ENCODE measurements at regions not wholly inside any gene's neighbourhood (a gene's known extent, or its start where the extent isn't known, plus 50 kb on each side); places are given as distances from the start of the nearest gene placed in this dataset.

- ChIA-PET POLR2A (no interaction called here), CTCF (interaction anchor here (0.6 to 12.3 kb wide), 46 partner anchors 9 to 506 kb away, joined by 3 to 166 read pairs (median 4); partner anchors contain the start of genes LANCL2 and VOPP1)
- TF ChIP-seq, protein P1, sequence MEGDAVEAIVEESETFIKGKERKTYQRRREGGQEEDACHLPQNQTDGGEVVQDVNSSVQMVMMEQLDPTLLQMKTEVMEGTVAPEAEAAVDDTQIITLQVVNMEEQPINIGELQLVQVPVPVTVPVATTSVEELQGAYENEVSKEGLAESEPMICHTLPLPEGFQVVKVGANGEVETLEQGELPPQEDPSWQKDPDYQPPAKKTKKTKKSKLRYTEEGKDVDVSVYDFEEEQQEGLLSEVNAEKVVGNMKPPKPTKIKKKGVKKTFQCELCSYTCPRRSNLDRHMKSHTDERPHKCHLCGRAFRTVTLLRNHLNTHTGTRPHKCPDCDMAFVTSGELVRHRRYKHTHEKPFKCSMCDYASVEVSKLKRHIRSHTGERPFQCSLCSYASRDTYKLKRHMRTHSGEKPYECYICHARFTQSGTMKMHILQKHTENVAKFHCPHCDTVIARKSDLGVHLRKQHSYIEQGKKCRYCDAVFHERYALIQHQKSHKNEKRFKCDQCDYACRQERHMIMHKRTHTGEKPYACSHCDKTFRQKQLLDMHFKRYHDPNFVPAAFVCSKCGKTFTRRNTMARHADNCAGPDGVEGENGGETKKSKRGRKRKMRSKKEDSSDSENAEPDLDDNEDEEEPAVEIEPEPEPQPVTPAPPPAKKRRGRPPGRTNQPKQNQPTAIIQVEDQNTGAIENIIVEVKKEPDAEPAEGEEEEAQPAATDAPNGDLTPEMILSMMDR (IDR thresholded peaks at IDR 0.05): peak; percentile 95
- TF ChIP-seq, protein P2, sequence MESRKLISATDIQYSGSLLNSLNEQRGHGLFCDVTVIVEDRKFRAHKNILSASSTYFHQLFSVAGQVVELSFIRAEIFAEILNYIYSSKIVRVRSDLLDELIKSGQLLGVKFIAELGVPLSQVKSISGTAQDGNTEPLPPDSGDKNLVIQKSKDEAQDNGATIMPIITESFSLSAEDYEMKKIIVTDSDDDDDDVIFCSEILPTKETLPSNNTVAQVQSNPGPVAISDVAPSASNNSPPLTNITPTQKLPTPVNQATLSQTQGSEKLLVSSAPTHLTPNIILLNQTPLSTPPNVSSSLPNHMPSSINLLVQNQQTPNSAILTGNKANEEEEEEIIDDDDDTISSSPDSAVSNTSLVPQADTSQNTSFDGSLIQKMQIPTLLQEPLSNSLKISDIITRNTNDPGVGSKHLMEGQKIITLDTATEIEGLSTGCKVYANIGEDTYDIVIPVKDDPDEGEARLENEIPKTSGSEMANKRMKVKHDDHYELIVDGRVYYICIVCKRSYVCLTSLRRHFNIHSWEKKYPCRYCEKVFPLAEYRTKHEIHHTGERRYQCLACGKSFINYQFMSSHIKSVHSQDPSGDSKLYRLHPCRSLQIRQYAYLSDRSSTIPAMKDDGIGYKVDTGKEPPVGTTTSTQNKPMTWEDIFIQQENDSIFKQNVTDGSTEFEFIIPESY (IDR thresholded peaks at IDR 0.05; ENCODE audit: borderline replicate concordance, low read depth): no peak
- no peak for TF ChIP-seq MAX (IDR thresholded peaks at IDR 0.05; ENCODE audit: low read depth)
- TF ChIP-seq TEAD4 (IDR thresholded peaks at IDR 0.05; ENCODE audit: borderline replicate concordance, insufficient read depth): no peak
- TF ChIP-seq FOXM1 (IDR thresholded peaks at IDR 0.05; ENCODE audit: low read depth): no peak
- TF ChIP-seq SMC3 (IDR thresholded peaks at IDR 0.05; ENCODE audit: low read depth, low read length): peak; percentile 93
- TF ChIP-seq, protein P3, sequence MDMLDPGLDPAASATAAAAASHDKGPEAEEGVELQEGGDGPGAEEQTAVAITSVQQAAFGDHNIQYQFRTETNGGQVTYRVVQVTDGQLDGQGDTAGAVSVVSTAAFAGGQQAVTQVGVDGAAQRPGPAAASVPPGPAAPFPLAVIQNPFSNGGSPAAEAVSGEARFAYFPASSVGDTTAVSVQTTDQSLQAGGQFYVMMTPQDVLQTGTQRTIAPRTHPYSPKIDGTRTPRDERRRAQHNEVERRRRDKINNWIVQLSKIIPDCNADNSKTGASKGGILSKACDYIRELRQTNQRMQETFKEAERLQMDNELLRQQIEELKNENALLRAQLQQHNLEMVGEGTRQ (IDR thresholded peaks at IDR 0.05; ENCODE audit: borderline replicate concordance, low read depth, low read length): no peak
- TF ChIP-seq RAD21 (IDR thresholded peaks at IDR 0.05; ENCODE audit: low read length): peak; percentile 98
- peak; percentile 54 for TF ChIP-seq CHD2 (IDR thresholded peaks at IDR 0.05; ENCODE audit: low read length, partially characterized antibody)
- TF ChIP-seq TCF12 (IDR thresholded peaks at IDR 0.05): no peak
- TF ChIP-seq EP300 (IDR thresholded peaks at IDR 0.05; ENCODE audit: borderline replicate concordance in 1 of 2, low read depth in 1 of 2, low read length in 1 of 2): no peak
- TF ChIP-seq MEF2A (IDR thresholded peaks at IDR 0.05; ENCODE audit: borderline replicate concordance, low read depth): no peak
- no peaks in the 10 kb centered on the region for H3K79me2 ChIP-seq (ENCODE audit: insufficient read depth)
- peak overlapping the region; percentile 57; the same call in 1 of the 2 replicates for H2AFZ ChIP-seq (ENCODE audit: low read depth)
- no peak overlapping the region for H3K27ac ChIP-seq (ENCODE audit: low read depth in 2 of 2, low read length in 1 of 2)
- H3K4me3 ChIP-seq (ENCODE audit: low read depth in 2 of 2, low read length in 1 of 2): no peak overlapping the region
- no peak overlapping the region for H3K4me2 ChIP-seq
- peak; percentile 81 for DNase-seq
- no peaks in the 10 kb centered on the region for H4K20me1 ChIP-seq (ENCODE audit: insufficient read depth)
- no peaks in the 10 kb centered on the region for H3K27me3 ChIP-seq (ENCODE audit: insufficient read depth)
- H3K9me2 ChIP-seq: no peaks in the 10 kb centered on the region
- WGBS (ENCODE audit: low lambda C conversion rate): 18% methylated on average over 3 of the region's 3 CpGs
- H3F3A ChIP-seq (replicated peaks; ENCODE audit: insufficient read depth): no peaks in the 10 kb centered on the region
- no peak overlapping the region for H3K9ac ChIP-seq
- H3K36me3 ChIP-seq (replicated peaks in 1 of 2; ENCODE audit: control insufficient read depth in 1 of 2, insufficient read depth in 2 of 2, low read length in 1 of 2): no peaks in the 10 kb centered on the region
- H3K4me1 ChIP-seq (ENCODE audit: control insufficient read depth in 1 of 2, insufficient read depth in 2 of 2, low read depth in 1 of 2, low read length in 1 of 2): no peaks in the 10 kb centered on the region
- H3K9me3 ChIP-seq: no peaks in the 10 kb centered on the region
These were observed 85.1 kb upstream of the LANCL2 start for GRCh38 chr7:55280031-55280454.

DNA sequence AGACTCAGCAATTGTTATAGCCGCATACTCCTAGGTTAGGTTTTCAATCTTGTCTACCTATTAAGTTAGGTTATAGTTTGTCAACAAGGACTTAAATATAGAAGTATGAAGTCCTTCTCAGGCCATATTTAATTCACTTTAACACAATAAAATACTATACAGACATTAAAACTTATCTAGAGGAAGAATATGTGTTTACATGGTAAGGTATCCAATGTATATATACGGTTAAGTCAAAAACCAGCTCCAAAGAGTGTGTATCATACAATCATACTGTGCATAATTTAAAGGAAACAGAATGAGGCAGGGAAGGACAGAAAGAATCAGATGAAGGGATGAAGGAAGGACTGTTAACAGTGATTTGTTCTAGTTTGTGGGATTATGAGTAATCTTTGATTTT is 79.5 kb upstream of the LANCL2 start:
- H4K20me1 ChIP-seq (ENCODE audit: insufficient read depth): no peaks in the 10 kb centered on the region
- H3K9ac ChIP-seq: no peak overlapping the region
- H3K27me3 ChIP-seq (ENCODE audit: insufficient read depth): 0 out of 2 replicates have a peak, but pooled peaks cover 4% of the 10 kb centered on the region
- ChIA-PET POLR2A (no interaction called here), CTCF (interaction anchor here (1.2 to 2.1 kb wide), 4 partner anchors 30 to 512 kb away, joined by 3 to 11 read pairs (median 7); no protein-coding TSS in a partner anchor)
- no peak overlapping the region for H3K4me3 ChIP-seq (ENCODE audit: low read depth in 2 of 2, low read length in 1 of 2)
- no peaks in the 10 kb centered on the region for H3K9me3 ChIP-seq
- no peak for DNase-seq
- H2AFZ ChIP-seq (ENCODE audit: low read depth): no peak overlapping the region
- TF ChIP-seq SMC3 (IDR thresholded peaks at IDR 0.05; ENCODE audit: low read depth, low read length) (no peak), MAX (IDR thresholded peaks at IDR 0.05; ENCODE audit: low read depth) (no peak), RCOR1 (IDR thresholded peaks at IDR 0.05; ENCODE audit: low read length) (no peak), ELF1 (IDR thresholded peaks at IDR 0.05) (no peak), MXI1 (IDR thresholded peaks at IDR 0.05; ENCODE audit: low read depth, low read length) (no peak)
- H3K4me1 ChIP-seq (ENCODE audit: control insufficient read depth in 1 of 2, insufficient read depth in 2 of 2, low read depth in 1 of 2, low read length in 1 of 2): no peaks in the 10 kb centered on the region; a peak in 1 of 4 replicates
- no peaks in the 10 kb centered on the region for H3K79me2 ChIP-seq (ENCODE audit: insufficient read depth)
- no peaks in the 10 kb centered on the region for H3K36me3 ChIP-seq (replicated peaks in 1 of 2; ENCODE audit: control insufficient read depth in 1 of 2, insufficient read depth in 2 of 2, low read length in 1 of 2)
- no peak overlapping the region for H3K27ac ChIP-seq (ENCODE audit: low read depth in 2 of 2, low read length in 1 of 2)
- H3K9me2 ChIP-seq: no peaks in the 10 kb centered on the region
- no peak overlapping the region for H3K4me2 ChIP-seq
- 87% methylated on average over 2 of the region's 2 CpGs for WGBS (ENCODE audit: low lambda C conversion rate)
- H3F3A ChIP-seq (replicated peaks; ENCODE audit: insufficient read depth): no peaks in the 10 kb centered on the region
